ENCODE measurements at regions not wholly inside any gene's neighbourhood (a gene's known extent, or its start where the extent isn't known, plus 50 kb on each side); places are given as distances from the start of the nearest gene placed in this dataset.
A peak's percentile ranks its signal among the peaks of the same experiment; 100 is the strongest.

DNA sequence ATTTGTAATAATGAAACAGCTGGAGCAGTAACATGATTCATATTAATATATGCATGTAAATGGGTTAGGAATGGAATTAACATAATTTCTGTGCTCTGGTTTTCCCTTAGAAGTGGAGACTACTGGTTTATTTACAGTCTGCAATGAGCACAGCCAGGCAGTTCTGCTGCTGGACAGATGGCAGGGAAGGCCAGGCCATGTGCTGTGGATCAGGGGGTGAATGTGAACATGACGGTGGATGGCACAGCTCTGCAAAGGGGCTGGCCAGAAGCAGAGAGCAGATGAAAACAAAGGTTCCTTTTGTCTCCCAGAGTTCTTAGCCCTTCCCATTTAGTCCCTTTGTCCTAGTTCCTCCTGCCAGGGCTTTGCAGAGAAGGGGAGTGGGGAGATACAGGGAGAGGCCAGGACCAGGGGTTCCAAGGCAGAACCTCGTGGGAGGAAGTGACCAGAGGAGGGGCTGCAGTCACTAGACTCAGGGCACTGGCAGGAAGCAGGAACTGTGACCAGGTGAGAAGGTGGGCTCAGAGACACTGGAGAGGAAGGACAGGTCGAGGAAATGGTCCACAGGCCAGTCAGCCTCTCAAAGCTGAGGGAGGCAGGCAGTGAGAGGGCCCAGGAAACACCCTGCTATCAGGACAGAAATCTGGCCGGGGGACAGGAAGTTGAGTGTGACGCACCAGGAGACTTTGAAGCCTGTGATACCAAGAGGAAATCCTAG lies 112.9 kb upstream of the ATP8B1 start:
- DNase-seq (ENCODE audit: low spot score), result no peak

DNA sequence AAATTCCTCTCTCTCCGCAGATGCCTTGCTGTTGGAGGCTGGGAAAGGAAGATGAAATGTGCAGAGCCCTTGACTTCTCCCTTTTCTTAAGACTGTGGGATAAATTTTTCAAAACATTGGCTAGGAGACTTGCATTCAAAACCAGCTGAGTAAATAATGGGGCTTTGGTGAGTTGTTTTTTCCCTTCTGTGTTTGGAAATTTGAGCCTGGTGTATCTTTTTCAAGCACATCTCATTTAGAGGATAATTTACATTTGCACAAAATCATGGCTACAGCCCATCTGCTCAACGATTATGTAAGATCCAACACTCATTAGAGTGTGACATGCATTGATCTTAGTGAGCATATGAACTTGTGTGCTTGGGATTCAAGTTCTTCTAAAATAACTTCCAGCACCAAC lies 112.1 kb upstream of the ATP8B1 start:
- DNase-seq (ENCODE audit: low spot score), result no peak

GRCh38 chr18:57913686-57914085 lies 110.6 kb upstream of the ATP8B1 start:
- no peak for DNase-seq (ENCODE audit: low spot score)

GRCh38 chr18:57910817-57911216 lies 107.7 kb upstream of the ATP8B1 start:
- DNase-seq (ENCODE audit: low spot score), result no peak

DNA sequence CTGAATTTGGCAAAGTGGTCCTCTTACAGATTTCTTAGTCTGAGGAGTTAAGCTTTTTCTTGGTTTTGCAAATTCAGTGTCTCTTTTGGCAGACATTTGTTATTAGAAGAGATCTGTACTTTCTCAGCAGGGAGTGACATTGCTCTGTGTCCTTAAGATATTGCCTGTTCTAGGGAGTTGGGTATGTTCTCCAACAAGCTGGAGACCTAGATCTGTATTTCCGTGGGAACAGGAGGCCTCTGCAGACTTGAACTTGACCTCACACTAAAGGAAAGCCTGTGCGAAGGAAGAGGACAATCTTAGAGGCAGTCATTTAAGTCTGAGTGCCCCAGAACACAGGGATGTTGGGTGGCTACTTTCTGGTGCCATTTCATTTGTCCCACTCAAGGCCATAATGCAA lies 107.0 kb upstream of the ATP8B1 start:
- no peak for DNase-seq (ENCODE audit: low spot score)

DNA sequence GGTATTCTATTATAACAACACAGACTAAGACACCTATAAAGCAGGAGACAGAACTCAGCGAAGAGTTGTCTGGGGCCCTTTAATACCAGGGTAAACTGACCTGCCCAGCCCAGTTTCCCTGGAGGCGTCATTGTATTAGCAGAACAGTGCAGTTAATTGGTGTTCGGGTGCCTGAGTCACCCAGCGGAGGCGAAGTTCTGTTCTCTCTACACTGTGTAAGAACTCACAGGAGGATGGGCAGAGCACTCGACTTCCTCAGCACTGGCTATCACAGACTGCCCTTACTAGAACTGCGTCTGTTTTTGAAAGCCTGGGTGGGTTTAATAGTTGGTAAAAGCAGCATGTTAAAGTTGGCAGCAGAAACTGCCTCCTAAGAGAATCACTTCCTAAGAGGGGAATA lies 106.5 kb upstream of the ATP8B1 start:
- DNase-seq (ENCODE audit: low spot score), result no peak

- DNase-seq (ENCODE audit: low spot score), result no peak
These were observed 105.0 kb upstream of the ATP8B1 start for GRCh38 chr18:57908092-57908491.

GRCh38 chr18:57907550-57907949 lies 104.4 kb upstream of the ATP8B1 start:
- DNase-seq (ENCODE audit: low spot score), result no peak

- DNase-seq (ENCODE audit: low spot score), result no peak
These were observed 103.7 kb upstream of the ATP8B1 start for GRCh38 chr18:57906852-57907251.

DNA sequence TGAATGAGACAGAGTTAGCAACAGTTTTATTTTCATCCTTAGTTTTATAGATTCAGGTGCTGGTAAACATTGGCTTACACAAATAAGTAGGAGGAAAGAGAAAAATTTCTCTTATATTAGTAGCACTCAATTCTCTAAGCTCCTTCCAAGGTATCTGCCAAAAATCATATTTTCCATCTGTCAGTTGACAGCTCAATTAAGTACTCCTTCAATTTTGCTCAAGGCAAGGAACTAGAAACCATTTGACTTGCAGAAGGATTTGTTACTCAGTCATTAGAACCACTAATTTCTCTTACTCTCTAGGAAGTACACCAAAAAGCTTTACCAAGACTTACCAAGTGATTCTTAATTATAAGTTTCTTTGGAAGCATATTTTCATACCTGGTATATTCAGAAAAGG lies 101.4 kb upstream of the ATP8B1 start:
- no peak for DNase-seq (ENCODE audit: low spot score)

- no peak for DNase-seq (ENCODE audit: low spot score)
These were observed 99.6 kb upstream of the ATP8B1 start for GRCh38 chr18:57902721-57903120.

DNA sequence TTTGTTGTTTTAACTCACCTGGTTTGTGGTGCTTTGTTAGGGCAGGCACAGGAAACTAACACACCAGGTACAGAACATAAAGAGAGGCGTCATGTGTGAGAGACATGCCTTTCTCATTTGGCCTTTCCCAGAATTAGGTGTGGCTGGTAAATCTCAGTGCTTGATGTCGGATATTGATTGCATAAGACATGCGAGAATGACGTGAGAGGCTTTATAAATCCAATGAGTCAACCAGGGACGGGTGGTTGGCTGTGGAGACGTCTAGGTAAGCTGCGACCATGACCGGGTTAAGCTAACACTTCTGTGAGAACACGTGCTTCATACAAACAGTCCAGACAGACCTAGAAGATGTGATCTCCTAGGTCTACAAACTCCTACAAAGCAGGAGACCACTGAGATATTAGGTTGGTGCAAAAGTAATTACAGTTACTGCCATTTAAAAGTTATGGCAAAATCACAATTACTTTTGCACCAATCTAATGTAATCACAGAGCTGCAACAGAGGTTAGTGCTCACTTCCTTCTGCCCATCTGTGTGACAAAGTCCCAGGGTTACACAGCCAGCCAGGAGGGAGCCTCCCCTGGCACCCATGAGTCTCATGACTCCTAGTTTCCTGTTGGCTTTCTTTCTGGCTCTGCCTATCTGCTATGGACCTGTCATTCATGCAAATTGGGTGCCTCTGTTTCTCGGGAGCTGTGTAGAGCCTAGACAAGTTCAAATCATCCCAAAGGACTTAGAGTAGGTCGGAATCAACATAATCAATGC lies 98.9 kb upstream of the ATP8B1 start:
- DNase-seq (ENCODE audit: low spot score), result no peak

DNA sequence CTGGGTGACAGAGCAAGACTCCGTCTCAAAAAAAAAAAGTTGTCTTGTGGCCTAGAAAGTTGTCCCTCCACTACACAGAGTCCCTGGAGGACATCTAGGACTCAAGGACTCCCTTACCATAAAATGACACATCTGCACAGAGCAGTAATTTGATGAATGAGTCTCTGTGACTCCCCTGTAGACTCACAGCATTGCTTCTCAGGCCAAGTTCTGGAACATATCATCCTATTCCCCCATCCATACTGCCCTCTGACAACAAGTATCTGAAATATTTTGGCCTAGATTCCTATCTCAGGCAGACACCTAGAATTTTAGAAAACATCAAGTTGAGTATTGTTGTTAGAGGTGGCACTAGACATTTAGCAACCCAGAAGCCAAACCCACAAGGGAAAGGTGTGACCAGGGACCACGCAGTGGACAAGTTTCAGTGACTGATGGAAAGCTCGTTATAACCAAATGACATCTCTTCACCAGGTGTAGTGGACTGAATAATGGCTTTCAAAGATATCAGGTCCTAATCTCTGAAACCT lies 97.9 kb upstream of the ATP8B1 start:
- DNase-seq (ENCODE audit: low spot score), result no peak

DNA sequence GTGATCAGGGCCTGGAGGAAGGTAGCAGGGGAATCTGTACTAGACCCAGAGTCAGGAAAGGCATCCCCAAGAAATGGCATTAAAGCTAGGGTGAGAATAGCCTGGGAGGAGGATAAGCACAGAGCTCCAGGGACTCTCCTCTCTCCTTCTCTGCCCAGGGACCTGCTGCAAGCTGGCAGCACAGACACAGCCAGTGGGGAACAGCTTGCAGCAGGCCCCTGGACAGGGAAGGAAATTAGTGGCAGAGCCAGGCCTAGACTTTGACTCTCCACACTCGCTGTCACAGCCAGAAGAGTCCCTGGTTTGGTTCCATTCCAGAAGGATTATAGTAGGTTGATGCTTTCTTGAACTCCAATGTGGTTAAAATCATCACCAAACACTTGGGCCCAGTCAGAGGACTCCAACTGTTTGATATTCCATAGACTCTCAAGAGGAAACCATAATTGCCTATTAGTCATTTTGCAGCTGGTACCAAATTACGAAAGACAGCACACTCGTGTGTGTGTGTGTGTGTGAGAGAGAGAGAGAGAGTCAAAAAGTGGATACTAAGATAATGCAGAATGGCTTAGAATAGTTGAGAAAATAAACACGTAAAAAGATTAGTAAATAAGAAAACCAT lies 95.5 kb upstream of the ATP8B1 start:
- DNase-seq (ENCODE audit: low spot score), result peak; percentile 72

DNA sequence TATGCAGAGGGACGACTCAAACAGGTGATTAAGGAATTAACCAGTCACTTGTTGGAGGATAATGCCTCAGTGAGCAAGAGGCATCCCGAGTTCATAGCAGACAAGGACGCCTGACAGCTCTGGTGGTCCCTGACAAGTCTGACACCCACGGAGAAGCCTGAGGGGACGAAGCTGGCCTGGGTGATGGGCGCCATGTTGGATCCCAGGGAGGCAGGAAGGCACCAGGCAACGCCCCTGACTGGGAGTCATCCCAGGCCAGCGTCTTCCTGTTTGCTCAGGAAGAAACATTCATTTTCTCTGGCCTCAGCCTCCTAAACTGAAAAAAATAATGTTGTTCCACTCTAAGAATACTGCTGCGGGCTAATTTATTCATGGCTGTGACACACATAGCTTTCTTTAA lies 92.1 kb upstream of the ATP8B1 start:
- no peak for DNase-seq (ENCODE audit: low spot score)

DNA sequence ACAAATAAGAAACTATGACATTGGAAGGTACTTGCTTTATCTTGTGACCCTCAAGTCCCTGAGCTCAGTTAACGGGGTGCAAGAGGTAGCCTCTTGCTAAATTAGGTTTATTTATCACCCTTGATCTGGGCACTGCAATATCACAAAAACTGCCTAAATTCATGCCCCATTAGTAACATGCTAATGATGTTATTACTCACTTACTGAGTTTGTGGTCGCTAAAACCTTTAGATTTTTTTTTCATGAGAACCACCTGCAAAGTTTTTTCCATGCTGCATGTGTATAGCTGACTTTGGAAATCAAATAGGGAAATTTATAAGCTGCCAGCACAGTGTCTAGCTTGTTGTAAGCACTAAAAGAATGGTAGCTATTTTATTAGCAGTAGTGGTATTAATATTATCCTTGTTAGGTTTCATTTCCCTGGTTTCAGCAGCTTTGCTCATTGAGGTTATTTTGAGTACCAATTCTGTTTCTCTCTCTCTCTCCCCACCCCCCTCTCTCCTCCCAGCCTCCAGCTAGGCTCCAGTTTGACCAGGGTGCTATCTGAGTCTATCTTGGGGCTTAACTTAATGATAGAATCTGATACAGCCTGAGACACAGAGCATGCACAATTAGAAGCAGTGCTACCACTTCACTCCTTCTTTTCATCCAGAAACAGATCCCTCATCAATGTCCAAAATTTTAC lies 88.7 kb upstream of the ATP8B1 start:
- DNase-seq (ENCODE audit: low spot score), result no peak

DNA sequence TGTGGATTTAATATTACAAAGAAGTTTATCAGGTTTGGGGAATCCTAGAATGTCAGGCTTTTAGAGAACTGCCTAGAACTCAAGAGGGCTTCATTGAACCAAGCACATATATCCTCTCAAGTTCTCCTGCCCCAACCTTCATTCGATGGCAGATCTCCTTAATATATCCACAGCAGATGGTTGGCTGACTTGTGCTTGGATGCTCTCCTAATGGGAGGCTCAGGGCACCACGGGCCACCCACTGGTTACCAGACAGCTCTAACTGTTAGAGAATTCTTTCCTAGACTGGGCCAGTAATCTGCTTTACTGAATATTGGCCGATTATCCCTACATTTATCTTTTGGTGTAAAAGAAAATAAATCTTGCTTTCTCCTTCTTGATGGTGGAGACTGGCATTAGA lies 87.2 kb upstream of the ATP8B1 start:
- no peak for DNase-seq (ENCODE audit: low spot score)

GRCh38 chr18:57889841-57890240 lies 86.7 kb upstream of the ATP8B1 start:
- DNase-seq (ENCODE audit: low spot score), result no peak

DNA sequence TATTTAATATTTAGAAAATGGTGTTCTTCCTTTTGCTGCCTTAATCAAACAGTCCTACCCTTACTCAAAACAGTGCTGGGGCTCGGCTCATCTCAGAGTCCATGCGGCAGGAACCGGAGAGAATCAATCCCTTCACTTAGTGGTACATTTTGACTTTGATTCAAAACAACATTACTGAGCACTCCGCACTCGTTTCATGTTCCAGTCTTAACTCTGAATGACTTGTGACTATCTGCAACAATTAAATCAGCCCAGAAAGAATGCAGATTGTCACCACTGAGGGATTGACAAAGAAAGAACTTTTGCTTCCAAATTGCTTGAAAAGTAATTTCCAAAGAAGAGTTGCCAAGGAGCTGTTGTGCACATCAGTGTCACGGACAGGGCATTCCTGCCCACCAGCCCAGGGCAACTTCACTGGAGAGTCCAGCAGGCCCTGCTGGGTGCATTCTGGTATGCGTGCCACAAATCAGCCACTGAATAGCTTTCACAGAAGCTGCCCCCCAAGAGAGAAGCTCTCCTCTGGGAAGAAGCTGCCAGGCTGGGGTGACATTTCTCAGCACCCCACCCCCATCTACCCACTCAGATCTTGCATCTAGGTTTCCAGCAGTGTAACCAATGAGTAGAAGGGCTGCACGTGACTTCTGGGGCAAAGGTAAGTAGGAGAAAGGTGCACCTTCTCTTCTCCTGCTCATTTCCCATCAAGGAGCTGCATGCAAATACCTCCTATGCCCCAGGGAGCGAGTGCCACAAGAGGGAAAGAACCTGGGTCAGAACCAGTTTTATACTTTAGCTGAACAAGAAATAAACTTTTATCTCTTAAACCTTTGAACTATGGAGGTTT lies 84.6 kb upstream of the ATP8B1 start:
- no peak for DNase-seq (ENCODE audit: low spot score)

DNA sequence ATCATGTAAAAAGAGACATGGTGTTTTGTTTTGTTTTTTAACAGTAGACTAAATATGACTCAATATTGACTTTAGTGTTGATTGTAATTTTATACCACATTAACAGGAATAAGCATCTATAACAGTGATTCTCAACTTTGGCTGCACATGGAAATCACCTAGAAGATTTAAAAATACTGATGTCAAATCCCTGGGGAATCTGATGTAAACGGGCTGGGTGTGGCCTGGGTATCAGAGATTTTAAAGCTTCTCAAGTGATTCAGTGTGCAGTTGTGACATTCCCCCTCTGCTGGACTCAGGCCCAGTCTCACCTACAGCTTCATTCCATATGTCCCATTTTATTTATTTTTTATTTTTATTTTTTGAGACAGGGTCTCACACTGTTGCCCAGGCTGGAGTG lies 82.8 kb upstream of the ATP8B1 start:
- no peak for DNase-seq (ENCODE audit: low spot score)

DNA sequence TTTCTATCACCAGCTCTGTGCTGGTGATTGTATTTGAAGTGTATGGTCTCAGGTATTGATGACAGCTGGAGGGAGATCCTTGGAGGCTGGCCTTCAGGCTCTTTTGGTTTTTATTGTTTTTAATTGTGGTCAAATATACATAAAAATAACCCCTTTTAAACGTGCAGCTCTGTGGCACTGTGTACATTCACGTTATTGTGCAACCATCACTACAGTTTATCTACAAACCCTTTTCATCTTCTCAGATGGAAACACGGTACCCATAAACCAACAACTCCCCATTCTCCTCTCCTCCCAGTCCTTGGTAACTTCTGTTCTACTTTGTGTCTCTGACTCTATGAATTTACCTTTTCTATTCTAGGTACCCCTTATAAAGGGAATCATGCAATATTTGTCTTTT lies 79.3 kb upstream of the ATP8B1 start:
- no peak for DNase-seq (ENCODE audit: low spot score)
